OCI-LY1 (cell line): ENCODE measurements at regions not wholly inside any gene's neighbourhood (a gene's known extent, or its start where the extent isn't known, plus 50 kb on each side); places are given as distances from the start of the nearest gene placed in this dataset.

ENCODE experiments used
- EZH2 ChIP-seq: fragments of 200-600 bp; sonication (generic), shearing (Covaris generic); IDR thresholded peaks from 2 replicates; pipeline ENCODE4 v1.8.0; 2017; ENCODE audit warnings: borderline replicate concordance, mixed run types, mild to moderate bottlenecking, antibody characterized with exemption, low read length, moderate library complexity, mixed read lengths
- TF ChIP-seq, protein P1 (sequence below): fragments of 200-600 bp; sonication (generic), shearing (Covaris generic); IDR thresholded peaks from 2 replicates; pipeline ENCODE4 v1.5.1; 2017; ENCODE audit warnings: mild to moderate bottlenecking, antibody characterized with exemption, low read length, moderate library complexity, mixed read lengths

GRCh38 chr9:84179531-84179930 is 161.0 kb downstream of the SLC28A3 start:
- no peak for TF ChIP-seq EZH2
- TF ChIP-seq, protein P1, sequence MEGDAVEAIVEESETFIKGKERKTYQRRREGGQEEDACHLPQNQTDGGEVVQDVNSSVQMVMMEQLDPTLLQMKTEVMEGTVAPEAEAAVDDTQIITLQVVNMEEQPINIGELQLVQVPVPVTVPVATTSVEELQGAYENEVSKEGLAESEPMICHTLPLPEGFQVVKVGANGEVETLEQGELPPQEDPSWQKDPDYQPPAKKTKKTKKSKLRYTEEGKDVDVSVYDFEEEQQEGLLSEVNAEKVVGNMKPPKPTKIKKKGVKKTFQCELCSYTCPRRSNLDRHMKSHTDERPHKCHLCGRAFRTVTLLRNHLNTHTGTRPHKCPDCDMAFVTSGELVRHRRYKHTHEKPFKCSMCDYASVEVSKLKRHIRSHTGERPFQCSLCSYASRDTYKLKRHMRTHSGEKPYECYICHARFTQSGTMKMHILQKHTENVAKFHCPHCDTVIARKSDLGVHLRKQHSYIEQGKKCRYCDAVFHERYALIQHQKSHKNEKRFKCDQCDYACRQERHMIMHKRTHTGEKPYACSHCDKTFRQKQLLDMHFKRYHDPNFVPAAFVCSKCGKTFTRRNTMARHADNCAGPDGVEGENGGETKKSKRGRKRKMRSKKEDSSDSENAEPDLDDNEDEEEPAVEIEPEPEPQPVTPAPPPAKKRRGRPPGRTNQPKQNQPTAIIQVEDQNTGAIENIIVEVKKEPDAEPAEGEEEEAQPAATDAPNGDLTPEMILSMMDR = no peak
